ENCODE measurements at regions not wholly inside any gene's neighbourhood (a gene's known extent, or its start where the extent isn't known, plus 50 kb on each side); places are given as distances from the start of the nearest gene placed in this dataset.

- Mint-ChIP-seq H3K27me3 (no peaks in the 10 kb centered on the region), H3K4me3 (no peak overlapping the region)
- no peak for DNase-seq (ENCODE audit: low spot score in 2 of 2)
Measured at GRCh38 chr21:23664193-23664694, 1943.0 kb downstream of the MRPL39 start.

GRCh38 chr21:23660560-23660959 is 1946.7 kb downstream of the MRPL39 start:
- no peaks in the 10 kb centered on the region for H3K27me3 Mint-ChIP-seq
- DNase-seq (ENCODE audit: low spot score in 2 of 2), result no peak
- no peak overlapping the region for H3K4me3 Mint-ChIP-seq
- ATAC-seq (replicated peaks; ENCODE audit: extremely low read depth, poor library complexity, severe bottlenecking), result no peak
- H3K36me3 Mint-ChIP-seq (ENCODE audit: insufficient read depth), result no peaks in the 10 kb centered on the region
- H3K4me1 Mint-ChIP-seq, result no peaks in the 10 kb centered on the region
- no peak overlapping the region for H3K27ac Mint-ChIP-seq (ENCODE audit: low read depth)
- H3K9me3 Mint-ChIP-seq, result peaks cover 24% of the 10 kb centered on the region

More at GRCh38 chr21:23664193-23664694, 1943.0 kb downstream of the MRPL39 start:
- no peak for ATAC-seq (replicated peaks; ENCODE audit: extremely low read depth, poor library complexity, severe bottlenecking)
- H3K9me3 Mint-ChIP-seq, result peaks cover 11% of the 10 kb centered on the region
- H3K4me1 Mint-ChIP-seq, result no peaks in the 10 kb centered on the region
- H3K27ac Mint-ChIP-seq (ENCODE audit: low read depth), result no peak overlapping the region
- H3K36me3 Mint-ChIP-seq (ENCODE audit: insufficient read depth), result no peaks in the 10 kb centered on the region

- H3K4me1 Mint-ChIP-seq, result no peaks in the 10 kb centered on the region
- no peak overlapping the region for H3K27ac Mint-ChIP-seq (ENCODE audit: low read depth)
- no peaks in the 10 kb centered on the region for H3K27me3 Mint-ChIP-seq
- no peaks in the 10 kb centered on the region for H3K36me3 Mint-ChIP-seq (ENCODE audit: insufficient read depth)
- no peak overlapping the region for H3K4me3 Mint-ChIP-seq
- ATAC-seq (replicated peaks; ENCODE audit: extremely low read depth, poor library complexity, severe bottlenecking) (no peak), DNase-seq (ENCODE audit: low spot score in 2 of 2) (no peak)
- H3K9me3 Mint-ChIP-seq, result peaks cover 18% of the 10 kb centered on the region
Measured at GRCh38 chr21:23644768-23645167, 1962.5 kb downstream of the MRPL39 start.

- no peak for DNase-seq (ENCODE audit: low spot score in 2 of 2)
- H3K27me3 Mint-ChIP-seq, result no peaks in the 10 kb centered on the region
- no peaks in the 10 kb centered on the region for H3K36me3 Mint-ChIP-seq (ENCODE audit: insufficient read depth)
- peaks cover 12% of the 10 kb centered on the region for H3K9me3 Mint-ChIP-seq
- H3K4me1 Mint-ChIP-seq, result no peaks in the 10 kb centered on the region
- ATAC-seq (replicated peaks; ENCODE audit: extremely low read depth, poor library complexity, severe bottlenecking), result no peak
- no peak overlapping the region for H3K27ac Mint-ChIP-seq (ENCODE audit: low read depth)
- H3K4me3 Mint-ChIP-seq, result no peak overlapping the region
Measured at GRCh38 chr21:23639721-23640120, 1967.6 kb downstream of the MRPL39 start.

- Mint-ChIP-seq H3K4me3 (no peak overlapping the region), H3K27me3 (no peaks in the 10 kb centered on the region), H3K4me1 (no peaks in the 10 kb centered on the region), H3K36me3 (ENCODE audit: insufficient read depth) (no peaks in the 10 kb centered on the region), H3K9me3 (peaks cover 6% of the 10 kb centered on the region), H3K27ac (ENCODE audit: low read depth) (no peak overlapping the region)
- ATAC-seq (replicated peaks; ENCODE audit: extremely low read depth, poor library complexity, severe bottlenecking), result no peak
- no peak for DNase-seq (ENCODE audit: low spot score in 2 of 2)
Measured at GRCh38 chr21:23638131-23638695, 1969.1 kb downstream of the MRPL39 start.

- no peak overlapping the region for H3K4me3 Mint-ChIP-seq
- H3K4me1 Mint-ChIP-seq, result no peaks in the 10 kb centered on the region
- no peaks in the 10 kb centered on the region for H3K36me3 Mint-ChIP-seq (ENCODE audit: insufficient read depth)
- peaks cover 6% of the 10 kb centered on the region for H3K9me3 Mint-ChIP-seq
- no peak for DNase-seq (ENCODE audit: low spot score in 2 of 2)
- no peak for ATAC-seq (replicated peaks; ENCODE audit: extremely low read depth, poor library complexity, severe bottlenecking)
- H3K27me3 Mint-ChIP-seq, result no peaks in the 10 kb centered on the region
- no peak overlapping the region for H3K27ac Mint-ChIP-seq (ENCODE audit: low read depth)
Measured at GRCh38 chr21:23633447-23633940, 1973.8 kb downstream of the MRPL39 start.

- Mint-ChIP-seq H3K4me3 (no peak overlapping the region), H3K4me1 (no peaks in the 10 kb centered on the region), H3K27me3 (no peaks in the 10 kb centered on the region), H3K27ac (ENCODE audit: low read depth) (no peak overlapping the region), H3K36me3 (ENCODE audit: insufficient read depth) (peaks cover 2% of the 10 kb centered on the region), H3K9me3 (peaks cover 20% of the 10 kb centered on the region)
- DNase-seq (ENCODE audit: low spot score in 2 of 2), result no peak
- no peak for ATAC-seq (replicated peaks; ENCODE audit: extremely low read depth, poor library complexity, severe bottlenecking)
Measured at GRCh38 chr21:23624281-23624680, 1983.0 kb downstream of the MRPL39 start.

- Mint-ChIP-seq H3K9me3 (peaks cover 10% of the 10 kb centered on the region), H3K27ac (ENCODE audit: low read depth) (no peak overlapping the region), H3K4me3 (no peak overlapping the region), H3K4me1 (no peaks in the 10 kb centered on the region), H3K36me3 (ENCODE audit: insufficient read depth) (no peaks in the 10 kb centered on the region), H3K27me3 (no peaks in the 10 kb centered on the region)
- ATAC-seq (replicated peaks; ENCODE audit: extremely low read depth, poor library complexity, severe bottlenecking), result no peak
- DNase-seq (ENCODE audit: low spot score in 2 of 2), result no peak
Measured at GRCh38 chr21:23613014-23613413, 1994.3 kb downstream of the MRPL39 start.

GRCh38 chr21:23612210-23612609 is 1995.1 kb downstream of the MRPL39 start:
- peaks cover 8% of the 10 kb centered on the region for H3K9me3 Mint-ChIP-seq
- H3K36me3 Mint-ChIP-seq (ENCODE audit: insufficient read depth), result no peaks in the 10 kb centered on the region
- H3K27me3 Mint-ChIP-seq, result no peaks in the 10 kb centered on the region
- no peaks in the 10 kb centered on the region for H3K4me1 Mint-ChIP-seq
- ATAC-seq (replicated peaks; ENCODE audit: extremely low read depth, poor library complexity, severe bottlenecking), result no peak
- no peak for DNase-seq (ENCODE audit: low spot score in 2 of 2)
- H3K4me3 Mint-ChIP-seq, result no peak overlapping the region
- H3K27ac Mint-ChIP-seq (ENCODE audit: low read depth), result no peak overlapping the region

GRCh38 chr21:23607782-23608431 is 1999.4 kb downstream of the MRPL39 start:
- Mint-ChIP-seq H3K27me3 (no peaks in the 10 kb centered on the region), H3K4me1 (no peaks in the 10 kb centered on the region), H3K36me3 (ENCODE audit: insufficient read depth) (peaks cover 2% of the 10 kb centered on the region), H3K4me3 (no peak overlapping the region), H3K9me3 (peaks cover 15% of the 10 kb centered on the region), H3K27ac (ENCODE audit: low read depth) (no peak overlapping the region)
- DNase-seq (ENCODE audit: low spot score in 2 of 2) (no peak), ATAC-seq (replicated peaks; ENCODE audit: extremely low read depth, poor library complexity, severe bottlenecking) (no peak)

GRCh38 chr21:23601549-23601948 is 2005.7 kb downstream of the MRPL39 start:
- ATAC-seq (replicated peaks; ENCODE audit: extremely low read depth, poor library complexity, severe bottlenecking) (no peak), DNase-seq (ENCODE audit: low spot score in 2 of 2) (no peak)
- H3K4me1 Mint-ChIP-seq, result no peaks in the 10 kb centered on the region
- no peaks in the 10 kb centered on the region for H3K27me3 Mint-ChIP-seq
- H3K36me3 Mint-ChIP-seq (ENCODE audit: insufficient read depth), result peaks cover 2% of the 10 kb centered on the region
- no peak overlapping the region for H3K27ac Mint-ChIP-seq (ENCODE audit: low read depth)
- peaks cover 20% of the 10 kb centered on the region for H3K9me3 Mint-ChIP-seq
- no peak overlapping the region for H3K4me3 Mint-ChIP-seq

GRCh38 chr21:23593582-23593981 is 2013.7 kb downstream of the MRPL39 start:
- Mint-ChIP-seq H3K9me3 (peaks cover 24% of the 10 kb centered on the region), H3K4me3 (no peak overlapping the region), H3K36me3 (ENCODE audit: insufficient read depth) (no peaks in the 10 kb centered on the region), H3K27ac (ENCODE audit: low read depth) (no peak overlapping the region), H3K27me3 (no peaks in the 10 kb centered on the region), H3K4me1 (no peaks in the 10 kb centered on the region)
- no peak for DNase-seq (ENCODE audit: low spot score in 2 of 2)
- no peak for ATAC-seq (replicated peaks; ENCODE audit: extremely low read depth, poor library complexity, severe bottlenecking)

- H3K4me1 Mint-ChIP-seq, result no peaks in the 10 kb centered on the region
- H3K9me3 Mint-ChIP-seq, result peaks cover 6% of the 10 kb centered on the region
- ATAC-seq (replicated peaks; ENCODE audit: extremely low read depth, poor library complexity, severe bottlenecking) (no peak), DNase-seq (ENCODE audit: low spot score in 2 of 2) (no peak)
- H3K4me3 Mint-ChIP-seq, result no peak overlapping the region
- no peaks in the 10 kb centered on the region for H3K27me3 Mint-ChIP-seq
- no peak overlapping the region for H3K27ac Mint-ChIP-seq (ENCODE audit: low read depth)
- H3K36me3 Mint-ChIP-seq (ENCODE audit: insufficient read depth), result no peaks in the 10 kb centered on the region
Measured at GRCh38 chr21:23585419-23585818, 2021.9 kb downstream of the MRPL39 start.
